ENCODE measurements at regions not wholly inside any gene's neighbourhood (a gene's known extent, or its start where the extent isn't known, plus 50 kb on each side); places are given as distances from the start of the nearest gene placed in this dataset.

GRCh38 chr2:133918141-133918540 lies 335.7 kb upstream of the MGAT5 start:
- intact Hi-C loops (cut with DNase I): no loop called here
- WGBS: 87% methylated on average over 1 of the region's 1 CpG
- Histone ChIP-seq H3K4me1 (ENCODE audit: control insufficient read depth, insufficient read depth, low read length) (no peaks in the 10 kb centered on the region), H3K4me3 (ENCODE audit: low read length) (no peak overlapping the region), H3K9me3 (ENCODE audit: control insufficient read depth, low read length) (no peaks in the 10 kb centered on the region), H3K27me3 (ENCODE audit: control insufficient read depth, insufficient read depth) (no peaks in the 10 kb centered on the region), H3K27ac (ENCODE audit: low read length) (no peak overlapping the region)
- ATAC-seq (no peak), DNase-seq (no peak)

DNA sequence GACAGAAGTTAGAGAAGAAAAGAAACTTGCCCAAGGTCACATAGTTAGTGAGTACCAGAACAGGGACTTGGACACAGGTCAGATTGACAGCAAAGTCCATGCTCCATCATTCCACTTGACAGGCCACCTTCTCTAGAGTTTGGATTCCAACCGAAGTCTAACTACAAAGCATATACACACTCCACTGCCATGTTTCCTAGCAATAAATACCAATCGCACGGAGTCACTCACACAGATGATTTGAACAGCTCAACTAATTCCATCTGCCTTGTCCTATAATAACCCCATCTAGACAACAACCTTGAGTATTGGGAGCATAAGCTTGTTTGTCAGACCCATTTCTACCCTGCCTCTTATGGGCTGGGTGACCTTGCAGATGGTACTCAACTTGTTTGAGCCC lies 334.6 kb upstream of the MGAT5 start:
- Histone ChIP-seq H3K4me3 (ENCODE audit: low read length) (no peak overlapping the region), H3K9me3 (ENCODE audit: control insufficient read depth, low read length) (no peaks in the 10 kb centered on the region), H3K4me1 (ENCODE audit: control insufficient read depth, insufficient read depth, low read length) (no peaks in the 10 kb centered on the region), H3K27me3 (ENCODE audit: control insufficient read depth, insufficient read depth) (no peaks in the 10 kb centered on the region), H3K27ac (ENCODE audit: low read length) (no peak overlapping the region)
- DNase-seq: no peak
- ATAC-seq: no peak
- intact Hi-C loops (cut with DNase I): no loop called here
- 56% methylated on average over 3 of the region's 3 CpGs for WGBS

DNA sequence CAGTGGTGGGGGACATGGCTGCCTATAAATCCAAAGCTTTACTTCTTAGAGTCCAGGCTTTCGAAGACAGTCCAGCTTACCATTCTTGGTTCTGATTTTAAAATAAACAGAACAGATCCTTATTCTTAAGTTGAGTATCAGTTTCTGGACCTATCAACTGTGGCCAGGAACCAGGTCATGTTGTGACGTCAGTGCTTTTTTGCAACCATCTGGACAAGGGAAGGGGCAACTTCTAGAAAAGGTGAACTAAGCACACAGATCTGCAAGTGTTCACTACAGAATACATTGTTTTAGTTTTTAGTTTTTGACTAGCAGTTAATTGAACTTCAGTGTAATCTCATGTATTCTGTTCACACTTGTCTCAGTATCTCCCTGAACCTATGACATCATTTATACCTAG lies 326.0 kb upstream of the MGAT5 start:
- H3K27ac ChIP-seq (ENCODE audit: low read length): no peak overlapping the region
- 89% methylated on average over 2 of the region's 2 CpGs for WGBS
- no peaks in the 10 kb centered on the region for H3K27me3 ChIP-seq (ENCODE audit: control insufficient read depth, insufficient read depth)
- no peaks in the 10 kb centered on the region for H3K4me1 ChIP-seq (ENCODE audit: control insufficient read depth, insufficient read depth, low read length)
- ATAC-seq: no peak
- no peaks in the 10 kb centered on the region for H3K9me3 ChIP-seq (ENCODE audit: control insufficient read depth, low read length)
- H3K4me3 ChIP-seq (ENCODE audit: low read length): no peak overlapping the region
- DNase-seq: no peak
- intact Hi-C loops (cut with DNase I): no loop called here

DNA sequence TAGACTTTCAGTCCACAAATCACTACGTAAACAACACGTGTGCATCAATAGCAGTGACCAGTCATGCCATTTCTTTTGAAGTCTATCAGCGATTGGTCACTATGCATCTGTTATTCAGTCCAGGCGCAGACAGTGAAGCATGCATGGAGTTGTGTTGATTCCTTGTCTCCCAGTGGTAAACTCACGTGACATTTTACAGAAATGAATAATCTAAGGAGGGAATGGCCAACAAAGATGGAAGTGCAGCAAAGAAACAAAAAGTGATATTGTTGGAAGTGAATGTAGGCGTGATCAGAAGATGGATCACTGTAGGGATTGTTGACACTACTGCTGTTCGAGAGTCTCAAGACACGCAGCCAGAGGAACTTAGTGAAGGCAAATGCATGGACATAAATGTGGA lies 317.8 kb upstream of the MGAT5 start:
- WGBS: 80% methylated on average over 8 of the region's 8 CpGs
- Histone ChIP-seq H3K4me1 (ENCODE audit: control insufficient read depth, insufficient read depth, low read length) (no peaks in the 10 kb centered on the region), H3K27ac (ENCODE audit: low read length) (no peak overlapping the region), H3K9me3 (ENCODE audit: control insufficient read depth, low read length) (no peaks in the 10 kb centered on the region), H3K27me3 (ENCODE audit: control insufficient read depth, insufficient read depth) (no peaks in the 10 kb centered on the region), H3K4me3 (ENCODE audit: low read length) (no peak overlapping the region)
- no peak for ATAC-seq
- intact Hi-C loops (cut with DNase I): no loop called here
- DNase-seq: no peak

- no peaks in the 10 kb centered on the region for H3K27me3 ChIP-seq (ENCODE audit: control insufficient read depth, insufficient read depth)
- ATAC-seq: no peak
- intact Hi-C loops (cut with DNase I): no loop called here
Observed at GRCh38 chr2:133936601-133937000, 317.3 kb upstream of the MGAT5 start.

DNA sequence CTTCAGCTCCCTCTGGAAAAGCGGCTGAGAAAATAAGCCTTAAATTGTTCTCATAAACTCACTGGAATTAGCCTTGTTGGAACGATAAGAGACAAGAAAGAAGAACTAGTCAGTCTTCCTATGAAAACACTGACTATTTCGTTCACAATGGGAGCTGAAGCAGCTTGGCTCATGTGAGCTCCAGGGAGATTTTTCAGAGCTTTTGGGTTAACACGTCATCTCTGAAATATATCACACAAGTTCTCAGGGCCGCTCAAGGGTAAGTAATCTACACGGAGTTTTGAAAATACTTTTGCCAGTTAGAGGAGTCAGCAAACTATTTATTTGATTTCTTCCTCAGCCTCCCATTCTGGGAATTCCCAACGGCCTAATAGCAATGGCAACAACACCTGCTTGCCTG lies 316.2 kb upstream of the MGAT5 start:
- WGBS: 46% methylated on average over 7 of the region's 7 CpGs
- ATAC-seq (no peak), DNase-seq (no peak)
- H3K27me3 ChIP-seq (ENCODE audit: control insufficient read depth, insufficient read depth): no peaks in the 10 kb centered on the region
- no peak overlapping the region for H3K27ac ChIP-seq (ENCODE audit: low read length)
- no peaks in the 10 kb centered on the region for H3K4me1 ChIP-seq (ENCODE audit: control insufficient read depth, insufficient read depth, low read length)
- no peak overlapping the region for H3K4me3 ChIP-seq (ENCODE audit: low read length)
- intact Hi-C loops (cut with DNase I): no loop called here
- H3K9me3 ChIP-seq (ENCODE audit: control insufficient read depth, low read length): no peaks in the 10 kb centered on the region

More at GRCh38 chr2:133936601-133937000, 317.3 kb upstream of the MGAT5 start:
- no peak overlapping the region for H3K4me3 ChIP-seq (ENCODE audit: low read length)
- H3K27ac ChIP-seq (ENCODE audit: low read length): no peak overlapping the region
- DNase-seq: no peak
- WGBS: 69% methylated on average over 4 of the region's 4 CpGs
- no peaks in the 10 kb centered on the region for H3K4me1 ChIP-seq (ENCODE audit: control insufficient read depth, insufficient read depth, low read length)
- H3K9me3 ChIP-seq (ENCODE audit: control insufficient read depth, low read length): no peaks in the 10 kb centered on the region

GRCh38 chr2:133940134-133940533 lies 313.7 kb upstream of the MGAT5 start:
- ATAC-seq: no peak
- intact Hi-C loops (cut with DNase I): no loop called here
- H3K27me3 ChIP-seq (ENCODE audit: control insufficient read depth, insufficient read depth): no peaks in the 10 kb centered on the region
- H3K27ac ChIP-seq (ENCODE audit: low read length): no peak overlapping the region
- no peak overlapping the region for H3K4me3 ChIP-seq (ENCODE audit: low read length)
- H3K4me1 ChIP-seq (ENCODE audit: control insufficient read depth, insufficient read depth, low read length): no peaks in the 10 kb centered on the region
- no peaks in the 10 kb centered on the region for H3K9me3 ChIP-seq (ENCODE audit: control insufficient read depth, low read length)
- no peak for DNase-seq

DNA sequence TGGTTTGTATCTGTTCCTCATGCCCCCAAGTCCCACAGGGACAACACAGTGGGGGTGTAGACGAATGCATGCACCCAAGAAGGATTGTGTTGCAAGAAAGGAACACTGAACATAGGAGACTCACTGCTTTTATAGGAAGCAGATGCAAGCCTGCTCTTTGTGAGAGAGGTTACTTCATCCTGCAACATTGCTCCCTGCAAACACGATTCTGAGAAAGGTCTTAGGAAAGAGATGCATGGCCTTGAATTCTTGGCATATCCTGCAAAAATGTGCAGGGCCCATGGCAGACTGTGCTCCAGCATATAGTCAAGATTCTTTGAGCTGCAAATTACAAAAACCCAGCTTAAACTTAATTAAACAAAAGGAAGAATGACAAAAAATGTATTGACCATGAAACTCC lies 312.2 kb upstream of the MGAT5 start:
- no peak for DNase-seq
- no peak for ATAC-seq
- H3K4me1 ChIP-seq (ENCODE audit: control insufficient read depth, insufficient read depth, low read length): no peaks in the 10 kb centered on the region
- no peak overlapping the region for H3K4me3 ChIP-seq (ENCODE audit: low read length)
- no peaks in the 10 kb centered on the region for H3K9me3 ChIP-seq (ENCODE audit: control insufficient read depth, low read length)
- no peaks in the 10 kb centered on the region for H3K27me3 ChIP-seq (ENCODE audit: control insufficient read depth, insufficient read depth)
- intact Hi-C loops (cut with DNase I): no loop called here
- no peak overlapping the region for H3K27ac ChIP-seq (ENCODE audit: low read length)
- 16% methylated on average over 2 of the region's 2 CpGs for WGBS

DNA sequence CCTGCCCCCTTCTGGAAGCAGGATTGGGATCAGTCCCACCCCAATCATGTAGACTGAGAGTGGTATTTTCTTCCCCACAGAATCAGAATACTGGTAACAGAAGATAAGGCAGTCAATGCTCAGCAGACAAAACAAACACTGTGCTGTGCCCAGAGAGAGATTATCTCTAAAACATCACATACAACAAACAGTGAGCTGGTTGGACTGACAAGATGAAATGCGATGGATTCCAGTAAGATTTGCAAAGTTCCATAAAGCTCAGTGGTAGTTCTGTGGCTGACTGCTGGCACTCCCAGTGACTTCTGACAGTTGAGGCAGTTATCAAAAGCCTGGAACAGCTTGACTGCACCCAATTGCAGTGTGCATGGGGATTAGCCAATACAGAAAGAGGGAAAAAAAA lies 311.5 kb upstream of the MGAT5 start:
- DNase-seq (no peak), ATAC-seq (no peak)
- Histone ChIP-seq H3K4me3 (ENCODE audit: low read length) (no peak overlapping the region), H3K27me3 (ENCODE audit: control insufficient read depth, insufficient read depth) (no peaks in the 10 kb centered on the region), H3K9me3 (ENCODE audit: control insufficient read depth, low read length) (no peaks in the 10 kb centered on the region), H3K27ac (ENCODE audit: low read length) (no peak overlapping the region), H3K4me1 (ENCODE audit: control insufficient read depth, insufficient read depth, low read length) (no peaks in the 10 kb centered on the region)
- intact Hi-C loops (cut with DNase I): no loop called here
- WGBS: 57% methylated on average over 1 of the region's 1 CpG

GRCh38 chr2:133943108-133943507 lies 310.8 kb upstream of the MGAT5 start:
- intact Hi-C loops (cut with DNase I): no loop called here
- ATAC-seq (no peak), DNase-seq (no peak)
- Histone ChIP-seq H3K27me3 (ENCODE audit: control insufficient read depth, insufficient read depth) (no peaks in the 10 kb centered on the region), H3K4me3 (ENCODE audit: low read length) (no peak overlapping the region), H3K9me3 (ENCODE audit: control insufficient read depth, low read length) (no peaks in the 10 kb centered on the region), H3K27ac (ENCODE audit: low read length) (no peak overlapping the region), H3K4me1 (ENCODE audit: control insufficient read depth, insufficient read depth, low read length) (no peaks in the 10 kb centered on the region)
- 80% methylated on average over 5 of the region's 5 CpGs for WGBS

DNA sequence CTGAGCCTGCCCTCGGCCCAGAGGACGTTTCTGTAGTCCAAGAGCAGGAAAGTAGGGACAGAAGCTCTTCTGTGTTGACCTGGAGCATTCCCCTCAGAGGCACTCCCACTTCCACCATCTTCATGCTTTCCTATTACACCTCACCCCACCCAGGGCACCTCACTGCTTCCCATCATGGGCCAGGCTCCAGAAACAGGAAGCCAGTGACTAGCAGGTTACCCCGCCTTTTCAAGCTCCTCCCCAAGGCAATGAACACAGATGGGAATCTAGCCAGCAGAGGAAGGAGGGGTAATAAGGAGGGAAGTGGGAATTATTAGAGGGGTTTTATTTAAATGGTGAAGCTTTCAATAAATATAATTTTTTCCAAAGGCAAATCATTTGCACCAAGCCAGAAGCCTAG lies 308.8 kb upstream of the MGAT5 start:
- 71% methylated on average over 3 of the region's 3 CpGs for WGBS

DNA sequence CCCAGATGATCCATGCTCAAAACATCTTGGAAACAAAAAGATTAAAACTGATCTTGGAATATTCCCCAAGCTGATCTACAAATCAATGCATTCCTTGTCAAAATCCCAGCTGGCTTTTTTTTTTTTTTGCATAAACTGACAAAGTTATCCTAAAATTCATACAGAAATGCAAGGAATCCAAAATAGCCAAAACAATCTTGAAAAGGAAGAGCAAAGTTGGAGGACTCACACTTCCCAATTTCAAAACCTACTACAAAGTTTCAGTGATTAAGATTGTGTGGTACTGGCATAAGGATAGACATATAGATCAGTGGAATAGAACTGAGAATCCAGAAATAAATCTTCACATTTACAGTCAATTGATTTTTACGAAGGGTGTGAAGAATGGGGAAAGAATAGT lies 306.8 kb upstream of the MGAT5 start:
- H3K27ac ChIP-seq (ENCODE audit: low read length): no peak overlapping the region
- WGBS: 95% methylated on average over 1 of the region's 1 CpG
- ATAC-seq: no peak

More for the DNA sequence above, 308.8 kb upstream of the MGAT5 start:
- DNase-seq: no peak
- no peak for ATAC-seq
- intact Hi-C loops (cut with DNase I): no loop called here
- Histone ChIP-seq H3K9me3 (ENCODE audit: control insufficient read depth, low read length) (no peaks in the 10 kb centered on the region), H3K27me3 (ENCODE audit: control insufficient read depth, insufficient read depth) (no peaks in the 10 kb centered on the region), H3K4me3 (ENCODE audit: low read length) (no peak overlapping the region), H3K4me1 (ENCODE audit: control insufficient read depth, insufficient read depth, low read length) (no peaks in the 10 kb centered on the region), H3K27ac (ENCODE audit: low read length) (no peak overlapping the region)

More for the DNA sequence above, 306.8 kb upstream of the MGAT5 start:
- intact Hi-C loops (cut with DNase I): no loop called here
- no peak overlapping the region for H3K4me3 ChIP-seq (ENCODE audit: low read length)
- H3K4me1 ChIP-seq (ENCODE audit: control insufficient read depth, insufficient read depth, low read length): no peaks in the 10 kb centered on the region
- H3K9me3 ChIP-seq (ENCODE audit: control insufficient read depth, low read length): no peaks in the 10 kb centered on the region
- DNase-seq: no peak
- no peaks in the 10 kb centered on the region for H3K27me3 ChIP-seq (ENCODE audit: control insufficient read depth, insufficient read depth)

Data from right cardiac atrium (tissue), 5 donors.